ENCODE measurements at regions not wholly inside any gene's neighbourhood (a gene's known extent, or its start where the extent isn't known, plus 50 kb on each side); places are given as distances from the start of the nearest gene placed in this dataset.

DNA sequence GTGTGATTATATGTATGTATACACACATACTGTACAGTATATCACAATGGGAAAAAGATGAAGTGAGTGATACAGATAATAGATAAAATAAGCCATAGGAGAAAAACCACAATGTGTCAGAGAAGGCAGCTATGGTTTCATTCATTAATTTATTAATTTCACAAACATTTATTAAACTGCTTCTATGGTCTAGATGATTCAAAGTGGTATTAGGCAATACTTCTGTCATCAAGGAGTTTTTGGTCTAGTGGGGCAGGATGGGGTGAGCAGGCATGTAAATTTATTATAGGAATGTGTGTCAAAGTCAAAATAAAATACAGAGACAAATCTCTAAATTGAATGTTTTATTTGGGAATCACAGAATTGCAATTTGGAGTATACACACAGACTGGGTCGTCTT lies 65.2 kb upstream of the ANKEF1 start:
- TF ChIP-seq, protein P1, sequence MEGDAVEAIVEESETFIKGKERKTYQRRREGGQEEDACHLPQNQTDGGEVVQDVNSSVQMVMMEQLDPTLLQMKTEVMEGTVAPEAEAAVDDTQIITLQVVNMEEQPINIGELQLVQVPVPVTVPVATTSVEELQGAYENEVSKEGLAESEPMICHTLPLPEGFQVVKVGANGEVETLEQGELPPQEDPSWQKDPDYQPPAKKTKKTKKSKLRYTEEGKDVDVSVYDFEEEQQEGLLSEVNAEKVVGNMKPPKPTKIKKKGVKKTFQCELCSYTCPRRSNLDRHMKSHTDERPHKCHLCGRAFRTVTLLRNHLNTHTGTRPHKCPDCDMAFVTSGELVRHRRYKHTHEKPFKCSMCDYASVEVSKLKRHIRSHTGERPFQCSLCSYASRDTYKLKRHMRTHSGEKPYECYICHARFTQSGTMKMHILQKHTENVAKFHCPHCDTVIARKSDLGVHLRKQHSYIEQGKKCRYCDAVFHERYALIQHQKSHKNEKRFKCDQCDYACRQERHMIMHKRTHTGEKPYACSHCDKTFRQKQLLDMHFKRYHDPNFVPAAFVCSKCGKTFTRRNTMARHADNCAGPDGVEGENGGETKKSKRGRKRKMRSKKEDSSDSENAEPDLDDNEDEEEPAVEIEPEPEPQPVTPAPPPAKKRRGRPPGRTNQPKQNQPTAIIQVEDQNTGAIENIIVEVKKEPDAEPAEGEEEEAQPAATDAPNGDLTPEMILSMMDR (IDR thresholded peaks at IDR 0.05): no peak
- no peak for TF ChIP-seq POLR2AphosphoS5 (IDR thresholded peaks at IDR 0.05)
- no peak for TF ChIP-seq POLR2A (IDR thresholded peaks at IDR 0.05)

All from prostate gland (tissue), 2 donors.